Upper lobe of left lung (tissue), 4 donors: ENCODE measurements at regions not wholly inside any gene's neighbourhood (a gene's known extent, or its start where the extent isn't known, plus 50 kb on each side); places are given as distances from the start of the nearest gene placed in this dataset.

ENCODE experiments used
- CTCF ChIP-seq, 6 experiments: fragments of 450-650 bp in 4 of 6; fragments of 200-600 bp in 2 of 6; sonication (generic) in 2 of 6; IDR thresholded peaks; one replicate each; pipeline ENCODE4 v1.5.1; 2016 to 2019; ENCODE audit warnings: antibody characterized with exemption in 6 of 6
- EP300 ChIP-seq, 4 donors: sonication (generic); formaldehyde crosslinking; IDR thresholded peaks; one replicate each; pipeline ENCODE4 v1.5.1; 2017; ENCODE audit warnings: antibody characterized with exemption in 4 of 4, control low read depth in 2 of 4
- POLR2A ChIP-seq, 4 donors: fragments of 450-650 bp; IDR thresholded peaks; one replicate each; pipeline ENCODE4 v1.5.1; 2016 to 2017; ENCODE audit warnings: antibody characterized with exemption in 4 of 4, mild to moderate bottlenecking in 2 of 4
- POLR2AphosphoS5 ChIP-seq, 2 donors: sonication (generic); formaldehyde crosslinking; IDR thresholded peaks; one replicate each; pipeline ENCODE4 v1.5.1; 2017; ENCODE audit warnings: antibody characterized with exemption in 2 of 2

DNA sequence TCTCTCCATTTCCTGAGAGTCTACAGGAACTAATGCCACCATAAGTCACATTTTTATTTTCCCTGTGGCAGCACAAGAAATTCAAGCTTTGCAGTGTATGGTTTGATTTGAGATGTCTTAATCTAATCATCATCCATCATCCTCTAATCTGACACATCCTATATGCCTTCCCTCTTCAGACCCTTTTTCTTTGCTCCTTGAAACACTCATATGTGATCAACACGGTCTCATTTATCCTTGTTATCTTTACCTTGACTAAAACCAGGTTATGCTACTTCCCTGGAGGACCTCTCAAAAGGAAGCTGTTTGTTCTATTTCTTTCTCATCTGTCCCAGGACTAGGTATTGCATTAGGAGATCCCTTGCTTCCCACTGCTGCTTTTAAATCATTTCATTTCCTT lies 146.9 kb upstream of the MRPS30 start:
- TF ChIP-seq POLR2AphosphoS5 (IDR thresholded peaks at IDR 0.05) (no peak), POLR2A (IDR thresholded peaks at IDR 0.05) (no peak), CTCF (IDR thresholded peaks at IDR 0.05) (no peak), EP300 (IDR thresholded peaks at IDR 0.05) (no peak)
